Keratinocyte (primary cell): ENCODE measurements at regions not wholly inside any gene's neighbourhood (a gene's known extent, or its start where the extent isn't known, plus 50 kb on each side); places are given as distances from the start of the nearest gene placed in this dataset.

Source experiments
- CTCF ChIP-seq, 3 experiments: IDR thresholded peaks in 1 of 3; conservative IDR thresholded peaks in 1 of 3; optimal IDR thresholded peaks in 1 of 3; 2 replicates in 2 of 3; 3 replicates in 1 of 3; pipeline versions ENCODE3 to v1.5.1; 2011; ENCODE audit warnings: low read length in 3 of 3, mild to moderate bottlenecking in 3 of 3, moderate library complexity in 2 of 3, control low read depth in 1 of 3, inconsistent platforms in 1 of 3; ENCODE audit not compliant: insufficient read depth in 2 of 3; ENCODE audit errors: extremely low read depth in 1 of 3
- EZH2 ChIP-seq: IDR thresholded peaks from one replicate; pipeline ENCODE4 v1.6.1; 2012; ENCODE audit warnings: inconsistent platforms, mild to moderate bottlenecking, low read length, moderate library complexity

GRCh38 chr7:110056331-110056730 is 1034.6 kb upstream of the LRRN3 start:
- TF ChIP-seq EZH2 (no peak), CTCF (optimal IDR thresholded peaks at IDR 0.05 in 1 of 3, IDR thresholded peaks at IDR 0.05 in 1 of 3, conservative IDR thresholded peaks at IDR 0.05 in 1 of 3; ENCODE audit: extremely low read depth in 1 of 3, insufficient read depth in 2 of 3, low read length in 3 of 3) (no peak)
